Activated CD4-positive, alpha-beta T cell treated with anti-CD3 and anti-CD28 coated beads, Interleukin-2, amount 10 ng/mL, durations not matched to agents 24 days and 14 days (primary cell): ENCODE measurements at regions not wholly inside any gene's neighbourhood (a gene's known extent, or its start where the extent isn't known, plus 50 kb on each side); places are given as distances from the start of the nearest gene placed in this dataset.

ENCODE experiments used
- DNase-seq: peaks from one replicate; pipeline ENCODE4 v3.0.0; 2022
- H3K27ac Mint-ChIP-seq: one replicate; pipeline ENCODE4 v1.8.0; 2022; ENCODE audit warnings: mild to moderate bottlenecking, mixed read lengths
- H3K27me3 Mint-ChIP-seq: one replicate; pipeline ENCODE4 v1.8.0; 2022; ENCODE audit warnings: mixed read lengths
- H3K36me3 Mint-ChIP-seq: one replicate; pipeline ENCODE4 v1.8.0; 2022; ENCODE audit warnings: low read depth, mild to moderate bottlenecking, mixed read lengths
- H3K4me1 Mint-ChIP-seq: one replicate; pipeline ENCODE4 v1.8.0; 2021; ENCODE audit warnings: mixed read lengths
- H3K4me3 Mint-ChIP-seq: one replicate; pipeline ENCODE4 v1.8.0; 2022; ENCODE audit warnings: mild to moderate bottlenecking, moderate library complexity, mixed read lengths
- H3K9me3 Mint-ChIP-seq: one replicate; pipeline ENCODE4 v1.8.0; 2021; ENCODE audit warnings: mixed read lengths
- intact Hi-C: fragments of 100-400 bp; cut with micrococcal nuclease; formaldehyde crosslinking; loops from one replicate; pipeline ENCODE4 v1.15.1; 2023

GRCh38 chr3:28835751-28836150 is 445.1 kb upstream of the RBMS3 start:
- no peaks in the 10 kb centered on the region for H3K36me3 Mint-ChIP-seq
- intact Hi-C loops: no loop called here
- no peak overlapping the region for H3K4me3 Mint-ChIP-seq

GRCh38 chr3:28836199-28836598 is 444.7 kb upstream of the RBMS3 start:
- no peak overlapping the region for H3K27ac Mint-ChIP-seq
- no peaks in the 10 kb centered on the region for H3K27me3 Mint-ChIP-seq
- H3K9me3 Mint-ChIP-seq: peaks cover 7% of the 10 kb centered on the region
- peaks cover 10% of the 10 kb centered on the region for H3K4me1 Mint-ChIP-seq
- no peak for DNase-seq
- H3K36me3 Mint-ChIP-seq: no peaks in the 10 kb centered on the region
- intact Hi-C loops: no loop called here
- H3K4me3 Mint-ChIP-seq: no peak overlapping the region

More at GRCh38 chr3:28835751-28836150, 445.1 kb upstream of the RBMS3 start:
- no peak overlapping the region for H3K27ac Mint-ChIP-seq
- no peaks in the 10 kb centered on the region for H3K27me3 Mint-ChIP-seq
- H3K4me1 Mint-ChIP-seq: peaks cover 7% of the 10 kb centered on the region
- H3K9me3 Mint-ChIP-seq: peaks cover 7% of the 10 kb centered on the region
- DNase-seq: no peak

GRCh38 chr3:28840976-28841376 is 439.9 kb upstream of the RBMS3 start:
- H3K36me3 Mint-ChIP-seq: no peaks in the 10 kb centered on the region
- peak overlapping the region; percentile 76 for H3K27ac Mint-ChIP-seq
- peak; percentile 61 for DNase-seq
- no peaks in the 10 kb centered on the region for H3K27me3 Mint-ChIP-seq
- H3K4me3 Mint-ChIP-seq: peak overlapping the region; percentile 24
- intact Hi-C loops: loop anchor here (1.0 to 5.0 kb wide), 7 partner anchors 100 to 1506 kb away; partner anchors contain the start of gene RBMS3
- peaks cover 7% of the 10 kb centered on the region for H3K9me3 Mint-ChIP-seq
- H3K4me1 Mint-ChIP-seq: peaks cover 19% of the 10 kb centered on the region

- intact Hi-C loops: loop anchor here (1.0 to 5.0 kb wide), 7 partner anchors 99 to 1506 kb away; partner anchors contain the start of gene RBMS3
- Mint-ChIP-seq H3K27ac (peak overlapping the region; percentile 51), H3K4me1 (peaks cover 17% of the 10 kb centered on the region), H3K27me3 (no peaks in the 10 kb centered on the region), H3K9me3 (peaks cover 7% of the 10 kb centered on the region), H3K4me3 (no peak overlapping the region), H3K36me3 (no peaks in the 10 kb centered on the region)
- peak; percentile 54 for DNase-seq
These were observed 439.4 kb upstream of the RBMS3 start for GRCh38 chr3:28841441-28841840.

GRCh38 chr3:28844298-28845005 is 436.4 kb upstream of the RBMS3 start:
- no peaks in the 10 kb centered on the region for H3K36me3 Mint-ChIP-seq
- H3K9me3 Mint-ChIP-seq: no peaks in the 10 kb centered on the region
- peaks cover 15% of the 10 kb centered on the region for H3K4me1 Mint-ChIP-seq
- no peak overlapping the region for H3K27ac Mint-ChIP-seq
- no peaks in the 10 kb centered on the region for H3K27me3 Mint-ChIP-seq
- no peak for DNase-seq
- intact Hi-C loops: loop anchor here (5.0 kb wide), 3 partner anchors 438 to 1503 kb away; partner anchors contain the start of gene RBMS3
- H3K4me3 Mint-ChIP-seq: no peak overlapping the region

- Mint-ChIP-seq H3K4me3 (no peak overlapping the region), H3K36me3 (no peaks in the 10 kb centered on the region)
These were observed 435.9 kb upstream of the RBMS3 start for GRCh38 chr3:28845006-28845324.

GRCh38 chr3:28846971-28847478 is 433.8 kb upstream of the RBMS3 start:
- no peak overlapping the region for H3K4me3 Mint-ChIP-seq
- DNase-seq: no peak
- intact Hi-C loops: no loop called here
- H3K9me3 Mint-ChIP-seq: no peaks in the 10 kb centered on the region
- H3K27ac Mint-ChIP-seq: no peak overlapping the region
- H3K36me3 Mint-ChIP-seq: no peaks in the 10 kb centered on the region
- H3K27me3 Mint-ChIP-seq: no peaks in the 10 kb centered on the region
- peaks cover 1% of the 10 kb centered on the region for H3K4me1 Mint-ChIP-seq

More at GRCh38 chr3:28845006-28845324, 435.9 kb upstream of the RBMS3 start:
- intact Hi-C loops: no loop called here
- H3K4me1 Mint-ChIP-seq: peaks cover 15% of the 10 kb centered on the region
- H3K27ac Mint-ChIP-seq: no peak overlapping the region
- no peaks in the 10 kb centered on the region for H3K27me3 Mint-ChIP-seq
- DNase-seq: no peak
- no peaks in the 10 kb centered on the region for H3K9me3 Mint-ChIP-seq

- Mint-ChIP-seq H3K27ac (no peak overlapping the region), H3K9me3 (no peaks in the 10 kb centered on the region), H3K4me1 (no peaks in the 10 kb centered on the region), H3K27me3 (no peaks in the 10 kb centered on the region), H3K36me3 (no peaks in the 10 kb centered on the region), H3K4me3 (no peak overlapping the region)
- intact Hi-C loops: no loop called here
- DNase-seq: no peak
These were observed 433.1 kb upstream of the RBMS3 start for GRCh38 chr3:28847736-28848135.

- intact Hi-C loops: no loop called here
- Mint-ChIP-seq H3K36me3 (no peaks in the 10 kb centered on the region), H3K27me3 (no peaks in the 10 kb centered on the region), H3K9me3 (no peaks in the 10 kb centered on the region), H3K27ac (no peak overlapping the region), H3K4me3 (no peak overlapping the region), H3K4me1 (no peaks in the 10 kb centered on the region)
- DNase-seq: no peak
These were observed 430.7 kb upstream of the RBMS3 start for GRCh38 chr3:28850186-28850585.

- no peaks in the 10 kb centered on the region for H3K4me1 Mint-ChIP-seq
These were observed 427.0 kb upstream of the RBMS3 start for GRCh38 chr3:28853830-28854229.

GRCh38 chr3:28856796-28857195 is 424.1 kb upstream of the RBMS3 start:
- no peak overlapping the region for H3K27ac Mint-ChIP-seq
- intact Hi-C loops: no loop called here
- peaks cover 5% of the 10 kb centered on the region for H3K27me3 Mint-ChIP-seq
- no peaks in the 10 kb centered on the region for H3K4me1 Mint-ChIP-seq
- H3K9me3 Mint-ChIP-seq: no peaks in the 10 kb centered on the region
- H3K36me3 Mint-ChIP-seq: no peaks in the 10 kb centered on the region
- H3K4me3 Mint-ChIP-seq: no peak overlapping the region
- no peak for DNase-seq

More at GRCh38 chr3:28853830-28854229, 427.0 kb upstream of the RBMS3 start:
- H3K4me3 Mint-ChIP-seq: no peak overlapping the region
- DNase-seq: no peak
- no peaks in the 10 kb centered on the region for H3K27me3 Mint-ChIP-seq
- no peaks in the 10 kb centered on the region for H3K9me3 Mint-ChIP-seq
- intact Hi-C loops: no loop called here
- H3K27ac Mint-ChIP-seq: no peak overlapping the region
- no peaks in the 10 kb centered on the region for H3K36me3 Mint-ChIP-seq

- Mint-ChIP-seq H3K4me3 (no peak overlapping the region), H3K9me3 (no peaks in the 10 kb centered on the region), H3K4me1 (no peaks in the 10 kb centered on the region), H3K27ac (no peak overlapping the region), H3K27me3 (peaks cover 6% of the 10 kb centered on the region), H3K36me3 (no peaks in the 10 kb centered on the region)
- intact Hi-C loops: loop anchor here (2.0 kb wide), 1 partner anchor 39 kb away; no protein-coding TSS in a partner anchor
- no peak for DNase-seq
These were observed 421.0 kb upstream of the RBMS3 start for GRCh38 chr3:28859897-28860296.

- H3K27me3 Mint-ChIP-seq: peaks cover 6% of the 10 kb centered on the region
- no peak overlapping the region for H3K4me3 Mint-ChIP-seq
- no peaks in the 10 kb centered on the region for H3K9me3 Mint-ChIP-seq
- no peaks in the 10 kb centered on the region for H3K4me1 Mint-ChIP-seq
- H3K27ac Mint-ChIP-seq: no peak overlapping the region
- intact Hi-C loops: loop anchor here (2.0 kb wide), 1 partner anchor 40 kb away; no protein-coding TSS in a partner anchor
- DNase-seq: no peak
- H3K36me3 Mint-ChIP-seq: no peaks in the 10 kb centered on the region
These were observed 420.6 kb upstream of the RBMS3 start for GRCh38 chr3:28860307-28860706.

- H3K4me3 Mint-ChIP-seq: no peak overlapping the region
- peaks cover 6% of the 10 kb centered on the region for H3K27me3 Mint-ChIP-seq
- H3K27ac Mint-ChIP-seq: no peak overlapping the region
- no peaks in the 10 kb centered on the region for H3K36me3 Mint-ChIP-seq
- DNase-seq: no peak
- intact Hi-C loops: no loop called here
- H3K9me3 Mint-ChIP-seq: no peaks in the 10 kb centered on the region
- no peaks in the 10 kb centered on the region for H3K4me1 Mint-ChIP-seq
These were observed 417.7 kb upstream of the RBMS3 start for GRCh38 chr3:28863186-28863585.
